OCI-LY1 (cell line): ENCODE measurements at regions not wholly inside any gene's neighbourhood (a gene's known extent, or its start where the extent isn't known, plus 50 kb on each side); places are given as distances from the start of the nearest gene placed in this dataset.
"Not testable (repeated sequence)": the region's sequence is repeated elsewhere in the genome, so short reads cannot be mapped to it uniquely, and the experiment has no call there.

Experiments
- H2AFZ ChIP-seq: fragments of 200-600 bp; sonication (generic), shearing (Covaris generic); 2 replicates; pipeline ENCODE4 v1.6.0; 2014; ENCODE audit warnings: antibody characterized with exemption, mild to moderate bottlenecking, low read length
- H3F3A ChIP-seq: fragments of 200-600 bp; sonication (generic), shearing (Covaris generic); 2 replicates; pipeline ENCODE4 v1.6.0; 2014; ENCODE audit warnings: mild to moderate bottlenecking, antibody characterized with exemption, low read length, moderate library complexity; ENCODE audit not compliant: insufficient read depth
- H3K27ac ChIP-seq: fragments of 200-600 bp; sonication (generic); 2 replicates; pipeline ENCODE4 v1.5.1; 2014; ENCODE audit warnings: low read length, mixed run types, mild to moderate bottlenecking, low read depth; ENCODE audit not compliant: poor library complexity, severe bottlenecking
- H3K27me3 ChIP-seq: fragments of 200-600 bp; sonication (generic); 2 replicates; pipeline ENCODE4 v1.6.0; 2014; ENCODE audit warnings: antibody characterized with exemption, mild to moderate bottlenecking, low read length, moderate library complexity; ENCODE audit not compliant: insufficient read depth
- H3K36me3 ChIP-seq: fragments of 200-600 bp; sonication (generic); 2 replicates; pipeline ENCODE4 v1.6.1; 2014; ENCODE audit warnings: mild to moderate bottlenecking, antibody characterized with exemption, low read length, moderate library complexity, mixed read lengths; ENCODE audit not compliant: insufficient read depth
- H3K4me1 ChIP-seq: fragments of 200-600 bp; sonication (generic); 2 replicates; pipeline ENCODE4 v1.5.1; 2014; ENCODE audit warnings: mild to moderate bottlenecking, low read length, moderate library complexity; ENCODE audit not compliant: insufficient read depth, severe bottlenecking
- H3K4me2 ChIP-seq: fragments of 200-600 bp; sonication (generic), shearing (Covaris generic); 2 replicates; pipeline ENCODE4 v1.6.1; 2014; ENCODE audit warnings: low read length
- H3K4me3 ChIP-seq: fragments of 200-600 bp; sonication (generic); 2 replicates; pipeline ENCODE4 v1.5.1; 2014; ENCODE audit warnings: low read length, low read depth, mild to moderate bottlenecking, mixed read lengths; ENCODE audit not compliant: poor library complexity, severe bottlenecking
- H3K79me2 ChIP-seq: fragments of 200-600 bp; shearing (Covaris generic); 2 replicates; pipeline ENCODE4 v1.6.1; 2016; ENCODE audit warnings: mixed run types, low read length, mixed read lengths; ENCODE audit not compliant: insufficient read depth
- H3K9ac ChIP-seq: fragments of 200-600 bp; sonication (generic), shearing (Covaris generic); 2 replicates; pipeline ENCODE4 v1.6.1; 2014; ENCODE audit warnings: mild to moderate bottlenecking, low read length, mixed read lengths
- H3K9me2 ChIP-seq: fragments of 200-600 bp; sonication (generic), shearing (Covaris generic); 2 replicates; pipeline ENCODE4 v1.6.1; 2014; ENCODE audit warnings: low read depth, mild to moderate bottlenecking, low read length, mixed read lengths
- H3K9me3 ChIP-seq: fragments of 200-600 bp; shearing (Covaris generic); 2 replicates; pipeline ENCODE4 v1.6.1; 2014; ENCODE audit warnings: low read length, mixed read lengths
- H4K20me1 ChIP-seq: fragments of 200-600 bp; sonication (generic), shearing (Covaris generic); 2 replicates; pipeline ENCODE4 v1.6.0; 2016; ENCODE audit warnings: mild to moderate bottlenecking, low read length; ENCODE audit not compliant: insufficient read depth
- CTCF ChIP-seq: fragments of 200-600 bp; sonication (generic), shearing (Covaris generic); IDR thresholded peaks from 2 replicates; pipeline ENCODE4 v1.5.1; 2017; ENCODE audit warnings: mild to moderate bottlenecking, antibody characterized with exemption, low read length, moderate library complexity, mixed read lengths
- EZH2 ChIP-seq: fragments of 200-600 bp; sonication (generic), shearing (Covaris generic); IDR thresholded peaks from 2 replicates; pipeline ENCODE4 v1.8.0; 2017; ENCODE audit warnings: borderline replicate concordance, mixed run types, mild to moderate bottlenecking, antibody characterized with exemption, low read length, moderate library complexity, mixed read lengths

- H3F3A ChIP-seq: no peaks in the 10 kb centered on the region
- no peak overlapping the region for H3K4me3 ChIP-seq
- H3K79me2 ChIP-seq: no peaks in the 10 kb centered on the region
- no peaks in the 10 kb centered on the region for H3K9me2 ChIP-seq
- no peak overlapping the region for H2AFZ ChIP-seq
- H4K20me1 ChIP-seq: no peaks in the 10 kb centered on the region
- no peak for TF ChIP-seq EZH2
- peak; percentile 38; the same call in 1 of the 2 replicates for TF ChIP-seq CTCF
- H3K4me1 ChIP-seq: peaks cover 9% of the 10 kb centered on the region
- H3K4me2 ChIP-seq: no peak overlapping the region
- no peaks in the 10 kb centered on the region; the same call in 1 of the 2 replicates for H3K27me3 ChIP-seq
- no peak overlapping the region for H3K27ac ChIP-seq
- no peaks in the 10 kb centered on the region for H3K9me3 ChIP-seq
- H3K36me3 ChIP-seq: no peaks in the 10 kb centered on the region
- H3K9ac ChIP-seq: no peak overlapping the region
Observed at GRCh38 chr2:583666-584065, 93.5 kb downstream of the TMEM18 start.

GRCh38 chr2:582792-583528 lies 94.2 kb downstream of the TMEM18 start:
- Histone ChIP-seq H3K27ac (no peak overlapping the region), H3K9ac (no peak overlapping the region), H3K4me1 (peaks cover 9% of the 10 kb centered on the region), H3K9me2 (no peaks in the 10 kb centered on the region), H3K79me2 (no peaks in the 10 kb centered on the region), H3K27me3 (no peaks in the 10 kb centered on the region; the same call in 1 of the 2 replicates), H2AFZ (no peak overlapping the region), H4K20me1 (no peaks in the 10 kb centered on the region), H3F3A (no peaks in the 10 kb centered on the region), H3K4me3 (no peak overlapping the region), H3K36me3 (no peaks in the 10 kb centered on the region), H3K4me2 (no peak overlapping the region), H3K9me3 (no peaks in the 10 kb centered on the region)
- TF ChIP-seq EZH2 (no peak), CTCF (no peak)

GRCh38 chr2:582289-582688 lies 94.9 kb downstream of the TMEM18 start:
- not testable (repeated sequence) for H4K20me1 ChIP-seq, H3K4me2 ChIP-seq, H3F3A ChIP-seq, H3K4me1 ChIP-seq, H3K79me2 ChIP-seq, H3K4me3 ChIP-seq, H3K36me3 ChIP-seq, H3K27me3 ChIP-seq, H2AFZ ChIP-seq, H3K9me2 ChIP-seq, H3K27ac ChIP-seq, H3K9me3 ChIP-seq, H3K9ac ChIP-seq

GRCh38 chr2:579961-580360 lies 97.2 kb downstream of the TMEM18 start:
- H3K4me3 ChIP-seq: no peak overlapping the region
- no peaks in the 10 kb centered on the region; the same call in 1 of the 2 replicates for H3K27me3 ChIP-seq
- H3K36me3 ChIP-seq: no peaks in the 10 kb centered on the region
- H3K4me1 ChIP-seq: peaks cover under 1% of the 10 kb centered on the region
- H3K27ac ChIP-seq: no peak overlapping the region
- no peak for TF ChIP-seq CTCF
- no peak for TF ChIP-seq EZH2
- H3K9me3 ChIP-seq: peaks cover 8% of the 10 kb centered on the region
- H3K9ac ChIP-seq: no peak overlapping the region
- H3K9me2 ChIP-seq: no peaks in the 10 kb centered on the region
- H4K20me1 ChIP-seq: no peaks in the 10 kb centered on the region
- H2AFZ ChIP-seq: no peak overlapping the region
- no peaks in the 10 kb centered on the region for H3F3A ChIP-seq
- no peaks in the 10 kb centered on the region for H3K79me2 ChIP-seq
- H3K4me2 ChIP-seq: no peak overlapping the region
